Ovary (tissue), 7 donors: ENCODE measurements at regions not wholly inside any gene's neighbourhood (a gene's known extent, or its start where the extent isn't known, plus 50 kb on each side); places are given as distances from the start of the nearest gene placed in this dataset.

Experiments used
- DNase-seq, 5 donors: peaks; one replicate each; pipeline ENCODE4 v3.0.0-alpha.2; 2019 to 2020
- H3K27ac ChIP-seq, 2 donors: fragments of 200-600 bp; one replicate each; pipeline versions ENCODE4 v1.5.1 to v1.8.0; 2019 to 2022
- H3K27me3 ChIP-seq: fragments of 200-600 bp; one replicate; pipeline ENCODE4 v1.8.0; 2022
- H3K36me3 ChIP-seq: fragments of 200-600 bp; sonication (generic); one replicate; pipeline ENCODE4 v1.5.1; 2019
- H3K4me1 ChIP-seq: one replicate; pipeline ENCODE4 v1.8.1; 2013; ENCODE audit warnings: mild to moderate bottlenecking, moderate library complexity; ENCODE audit not compliant: insufficient read depth
- H3K4me3 ChIP-seq: fragments of 200-600 bp; sonication (generic); one replicate; pipeline ENCODE4 v1.5.1; 2017
- H3K9me3 ChIP-seq, 2 donors: fragments of 200-600 bp in 1 of 2; sonication (generic) in 1 of 2; one replicate each; pipeline versions ENCODE4 v1.5.1 to v1.8.1; 2013 to 2019; ENCODE audit warnings: mild to moderate bottlenecking in 1 of 2, moderate library complexity in 1 of 2
- EP300 ChIP-seq: sonication (generic); formaldehyde crosslinking; IDR thresholded peaks from one replicate; pipeline ENCODE4 v1.6.1; 2017; ENCODE audit warnings: antibody characterized with exemption
- POLR2A ChIP-seq: fragments of 450-650 bp; IDR thresholded peaks from one replicate; pipeline ENCODE4 v1.6.1; 2017; ENCODE audit warnings: antibody characterized with exemption, mild to moderate bottlenecking, moderate library complexity
- WGBS, 3 donors: extraction: QIAGEN DNeasy Blood & Tissue Kit in 1 of 3; methylation state at CpG; one replicate each; pipeline versions ENCODE4 v1.1.5 to v1.1.7; 2013 to 2017; 5-methylcytosine and 5-hydroxymethylcytosine counted together
- intact Hi-C, 4 donors: fragments of 100-400 bp; cut with DNase I; formaldehyde crosslinking; loops; one replicate each; pipeline versions ENCODE4 v1.11.0 to v1.15.1; 2022 to 2023
- TF ChIP-seq, protein P1 (sequence below), 3 donors: fragments of 450-650 bp in 2 of 3; fragments of 200-600 bp in 1 of 3; IDR thresholded peaks; one replicate each; pipeline versions ENCODE4 v1.5.1 to v1.8.0; 2016 to 2022; ENCODE audit warnings: antibody characterized with exemption in 3 of 3, mild to moderate bottlenecking in 1 of 3
- donor health status: DM: no; HTN: no; CAD: no; lungs with moderate emphysema.
- donor health status: DM: no; HTN: no; CAD: no.
- donor health status: Bipolar disorder and iron deficiency.
- donor health status: DM: no; HTN: no; CAD: no.
- donor health status: DM: yes; HTN: yes; CAD: no.

GRCh38 chr18:7447318-7448028 is 119.6 kb upstream of the PTPRM start:
- Histone ChIP-seq H3K27ac (no peak overlapping the region), H3K36me3 (no peaks in the 10 kb centered on the region), H3K9me3 (no peaks in the 10 kb centered on the region), H3K4me1 (no peaks in the 10 kb centered on the region), H3K4me3 (no peak overlapping the region), H3K27me3 (no peaks in the 10 kb centered on the region)
- WGBS, 3 donors, result 68 to 83% (median 78%) methylated on average over 2 of the region's 2 CpGs
- intact Hi-C loops, result no loop called here
- no peak for DNase-seq
- TF ChIP-seq, protein P1, sequence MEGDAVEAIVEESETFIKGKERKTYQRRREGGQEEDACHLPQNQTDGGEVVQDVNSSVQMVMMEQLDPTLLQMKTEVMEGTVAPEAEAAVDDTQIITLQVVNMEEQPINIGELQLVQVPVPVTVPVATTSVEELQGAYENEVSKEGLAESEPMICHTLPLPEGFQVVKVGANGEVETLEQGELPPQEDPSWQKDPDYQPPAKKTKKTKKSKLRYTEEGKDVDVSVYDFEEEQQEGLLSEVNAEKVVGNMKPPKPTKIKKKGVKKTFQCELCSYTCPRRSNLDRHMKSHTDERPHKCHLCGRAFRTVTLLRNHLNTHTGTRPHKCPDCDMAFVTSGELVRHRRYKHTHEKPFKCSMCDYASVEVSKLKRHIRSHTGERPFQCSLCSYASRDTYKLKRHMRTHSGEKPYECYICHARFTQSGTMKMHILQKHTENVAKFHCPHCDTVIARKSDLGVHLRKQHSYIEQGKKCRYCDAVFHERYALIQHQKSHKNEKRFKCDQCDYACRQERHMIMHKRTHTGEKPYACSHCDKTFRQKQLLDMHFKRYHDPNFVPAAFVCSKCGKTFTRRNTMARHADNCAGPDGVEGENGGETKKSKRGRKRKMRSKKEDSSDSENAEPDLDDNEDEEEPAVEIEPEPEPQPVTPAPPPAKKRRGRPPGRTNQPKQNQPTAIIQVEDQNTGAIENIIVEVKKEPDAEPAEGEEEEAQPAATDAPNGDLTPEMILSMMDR (IDR thresholded peaks at IDR 0.05), result no peak
- TF ChIP-seq EP300 (no peak), POLR2A (no peak)

DNA sequence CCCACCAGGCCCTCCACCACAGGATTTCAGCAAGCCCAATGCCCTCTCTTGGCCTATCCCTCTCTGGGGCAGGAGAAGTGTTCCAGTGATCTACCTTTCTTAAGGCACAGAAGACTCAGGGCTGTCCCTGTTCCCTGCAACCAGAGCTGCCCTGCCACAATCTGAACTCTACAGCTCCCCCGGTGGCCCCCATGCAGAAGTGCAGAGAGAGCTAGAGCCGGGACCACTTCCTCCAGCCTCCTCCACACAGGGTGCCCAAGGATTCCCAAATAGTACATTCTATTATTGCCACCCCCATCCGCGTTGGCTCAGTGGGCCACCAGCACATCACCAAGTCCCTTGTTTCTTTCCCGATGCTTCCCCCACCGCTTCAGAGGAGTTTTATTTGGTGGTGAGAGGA is 114.8 kb upstream of the PTPRM start:
- no peak for DNase-seq
- Histone ChIP-seq H3K36me3 (no peaks in the 10 kb centered on the region), H3K27ac (no peak overlapping the region), H3K4me1 (no peaks in the 10 kb centered on the region), H3K4me3 (no peak overlapping the region), H3K27me3 (no peaks in the 10 kb centered on the region), H3K9me3 (no peaks in the 10 kb centered on the region)
- 45 to 52% (median 46%) methylated on average over 6 of the region's 6 CpGs for WGBS, 3 donors
- TF ChIP-seq EP300, result no peak
- TF ChIP-seq, protein P1 (IDR thresholded peaks at IDR 0.05), result no peak
- TF ChIP-seq POLR2A, result no peak
- intact Hi-C loops, result no loop called here

DNA sequence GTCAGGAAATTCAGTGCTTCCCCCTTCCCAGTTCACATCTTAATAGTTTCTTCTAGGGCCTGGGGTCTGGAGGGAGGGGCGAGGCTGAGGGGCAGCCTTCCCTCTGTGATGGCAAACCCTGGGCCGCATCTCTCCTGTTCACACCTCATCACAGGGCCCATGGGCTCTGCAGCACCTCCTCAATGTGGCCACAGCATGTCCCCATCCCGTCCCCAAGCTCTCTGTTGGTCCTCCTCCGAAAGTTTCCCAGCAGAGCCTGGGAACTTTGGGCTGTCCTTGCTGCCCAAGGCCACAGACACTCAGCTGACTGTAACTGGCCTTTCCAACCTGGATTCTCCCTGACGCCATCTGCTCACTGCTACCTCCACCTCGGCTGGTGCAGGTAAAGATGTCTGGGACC is 112.7 kb upstream of the PTPRM start:
- intact Hi-C loops, result no loop called here
- Histone ChIP-seq H3K4me1 (no peaks in the 10 kb centered on the region), H3K27me3 (no peaks in the 10 kb centered on the region), H3K4me3 (no peak overlapping the region), H3K9me3 (no peaks in the 10 kb centered on the region), H3K36me3 (no peaks in the 10 kb centered on the region), H3K27ac (no peak overlapping the region)
- 89 to 96% (median 92%) methylated on average over 6 of the region's 6 CpGs for WGBS, 3 donors
- DNase-seq, result no peak
- no peak for TF ChIP-seq POLR2A
- no peak for TF ChIP-seq EP300
- TF ChIP-seq, protein P1 (IDR thresholded peaks at IDR 0.05), result no peak

DNA sequence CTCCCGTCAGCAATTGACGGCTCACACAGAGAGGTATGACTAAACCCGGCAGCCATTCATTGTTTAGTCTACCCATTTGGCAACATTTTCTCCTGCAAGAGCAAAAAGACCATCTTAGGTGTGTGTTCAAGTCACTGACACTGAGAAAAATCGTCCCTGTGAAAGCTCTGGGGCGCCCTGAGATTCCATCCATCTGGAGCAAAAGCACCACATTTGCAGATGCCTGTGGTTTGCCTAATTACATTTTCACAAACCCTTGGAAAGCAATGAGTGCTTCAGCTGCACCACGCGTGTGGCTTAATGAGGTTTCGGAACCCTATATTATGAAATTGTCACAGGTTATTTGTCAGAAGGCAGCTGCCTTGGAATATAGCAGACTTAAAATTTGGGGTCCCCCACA is 110.7 kb upstream of the PTPRM start:
- intact Hi-C loops, result no loop called here
- 66 to 78% (median 73%) methylated on average over 8 of the region's 8 CpGs for WGBS, 3 donors
- H3K4me3 ChIP-seq, result no peak overlapping the region
- H3K9me3 ChIP-seq, result no peaks in the 10 kb centered on the region
- no peak overlapping the region for H3K27ac ChIP-seq
- TF ChIP-seq, protein P1 (IDR thresholded peaks at IDR 0.05), result no peak
- TF ChIP-seq POLR2A, result no peak
- no peak for TF ChIP-seq EP300
- DNase-seq, result no peak
- no peaks in the 10 kb centered on the region for H3K36me3 ChIP-seq
- peaks cover 4% of the 10 kb centered on the region for H3K4me1 ChIP-seq
- no peaks in the 10 kb centered on the region for H3K27me3 ChIP-seq
